ENCODE measurements at regions not wholly inside any gene's neighbourhood (a gene's known extent, or its start where the extent isn't known, plus 50 kb on each side); places are given as distances from the start of the nearest gene placed in this dataset.

GRCh38 chr6:137763436-137763835 lies 103.6 kb upstream of the TNFAIP3 start:
- no peak for DNase-seq

- DNase-seq: no peak
These were observed 103.2 kb upstream of the TNFAIP3 start for GRCh38 chr6:137763886-137764285.

GRCh38 chr6:137764464-137764863 lies 102.6 kb upstream of the TNFAIP3 start:
- peak; percentile 98 for DNase-seq

- DNase-seq: peak; percentile 62
These were observed 102.0 kb upstream of the TNFAIP3 start for GRCh38 chr6:137765059-137765458.

- no peak for DNase-seq
These were observed 100.3 kb upstream of the TNFAIP3 start for GRCh38 chr6:137766596-137767370.

GRCh38 chr6:137767465-137767864 lies 99.6 kb upstream of the TNFAIP3 start:
- no peak for DNase-seq

GRCh38 chr6:137767911-137768690 lies 99.0 kb upstream of the TNFAIP3 start:
- DNase-seq: no peak

- no peak for DNase-seq
These were observed 98.1 kb upstream of the TNFAIP3 start for GRCh38 chr6:137768935-137769334.

- no peak for DNase-seq
These were observed 97.2 kb upstream of the TNFAIP3 start for GRCh38 chr6:137769797-137770362.

GRCh38 chr6:137772541-137773250 lies 94.4 kb upstream of the TNFAIP3 start:
- DNase-seq: no peak

GRCh38 chr6:137775227-137775626 lies 91.8 kb upstream of the TNFAIP3 start:
- no peak for DNase-seq

GRCh38 chr6:137775720-137776119 lies 91.3 kb upstream of the TNFAIP3 start:
- no peak for DNase-seq

- DNase-seq: no peak
These were observed 90.8 kb upstream of the TNFAIP3 start for GRCh38 chr6:137776256-137776655.

GRCh38 chr6:137776786-137777686 lies 90.0 kb upstream of the TNFAIP3 start:
- DNase-seq: no peak

GRCh38 chr6:137777687-137778075 lies 89.4 kb upstream of the TNFAIP3 start:
- DNase-seq: no peak

GRCh38 chr6:137779982-137780381 lies 87.1 kb upstream of the TNFAIP3 start:
- no peak for DNase-seq

- DNase-seq: no peak
These were observed 86.5 kb upstream of the TNFAIP3 start for GRCh38 chr6:137780447-137781034.

- DNase-seq: no peak
These were observed 85.4 kb upstream of the TNFAIP3 start for GRCh38 chr6:137781639-137782038.

- DNase-seq: no peak
These were observed 84.7 kb upstream of the TNFAIP3 start for GRCh38 chr6:137782166-137783039.

- no peak for DNase-seq
These were observed 83.3 kb upstream of the TNFAIP3 start for GRCh38 chr6:137783710-137784109.

GRCh38 chr6:137784583-137784982 lies 82.5 kb upstream of the TNFAIP3 start:
- DNase-seq: no peak
